ENCODE measurements at regions not wholly inside any gene's neighbourhood (a gene's known extent, or its start where the extent isn't known, plus 50 kb on each side); places are given as distances from the start of the nearest gene placed in this dataset.

- Histone ChIP-seq H3K9ac (ENCODE audit: low read length in 3 of 3) (no peak overlapping the region), H3K27ac (ENCODE audit: low read depth in 2 of 2, low read length in 2 of 2) (no peak overlapping the region), H3K9me3 (ENCODE audit: control insufficient read depth in 2 of 3, insufficient read depth in 1 of 3, low read length in 3 of 3) (no peaks in the 10 kb centered on the region), H3K4me1 (ENCODE audit: control insufficient read depth in 2 of 3, insufficient read depth in 2 of 3, low read depth in 1 of 3, low read length in 3 of 3) (no peaks in the 10 kb centered on the region), H3K27me3 (ENCODE audit: control insufficient read depth, insufficient read depth, low read length) (no peaks in the 10 kb centered on the region), H3K36me3 (ENCODE audit: control insufficient read depth in 2 of 3, insufficient read depth in 3 of 3, low read length in 3 of 3) (no peaks in the 10 kb centered on the region), H3K4me3 (ENCODE audit: low read length in 3 of 3) (no peak overlapping the region)
- FAIRE-seq, result no peak
- intact Hi-C loops (cut with DNase I), result no loop called here
- TF ChIP-seq, protein P1, sequence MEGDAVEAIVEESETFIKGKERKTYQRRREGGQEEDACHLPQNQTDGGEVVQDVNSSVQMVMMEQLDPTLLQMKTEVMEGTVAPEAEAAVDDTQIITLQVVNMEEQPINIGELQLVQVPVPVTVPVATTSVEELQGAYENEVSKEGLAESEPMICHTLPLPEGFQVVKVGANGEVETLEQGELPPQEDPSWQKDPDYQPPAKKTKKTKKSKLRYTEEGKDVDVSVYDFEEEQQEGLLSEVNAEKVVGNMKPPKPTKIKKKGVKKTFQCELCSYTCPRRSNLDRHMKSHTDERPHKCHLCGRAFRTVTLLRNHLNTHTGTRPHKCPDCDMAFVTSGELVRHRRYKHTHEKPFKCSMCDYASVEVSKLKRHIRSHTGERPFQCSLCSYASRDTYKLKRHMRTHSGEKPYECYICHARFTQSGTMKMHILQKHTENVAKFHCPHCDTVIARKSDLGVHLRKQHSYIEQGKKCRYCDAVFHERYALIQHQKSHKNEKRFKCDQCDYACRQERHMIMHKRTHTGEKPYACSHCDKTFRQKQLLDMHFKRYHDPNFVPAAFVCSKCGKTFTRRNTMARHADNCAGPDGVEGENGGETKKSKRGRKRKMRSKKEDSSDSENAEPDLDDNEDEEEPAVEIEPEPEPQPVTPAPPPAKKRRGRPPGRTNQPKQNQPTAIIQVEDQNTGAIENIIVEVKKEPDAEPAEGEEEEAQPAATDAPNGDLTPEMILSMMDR (IDR thresholded peaks at IDR 0.05; ENCODE audit: borderline replicate concordance, extremely low read depth, insufficient read depth), result no peak
- DNase-seq, result no peak
These were observed 81.3 kb upstream of the PTPN3 start for GRCh38 chr9:109579191-109579948.

- no peaks in the 10 kb centered on the region for H3K36me3 ChIP-seq (ENCODE audit: control insufficient read depth in 2 of 3, insufficient read depth in 3 of 3, low read length in 3 of 3)
- H3K4me3 ChIP-seq (ENCODE audit: low read length in 3 of 3), result no peak overlapping the region
- TF ChIP-seq, protein P1 (IDR thresholded peaks at IDR 0.05; ENCODE audit: borderline replicate concordance, extremely low read depth, insufficient read depth), result no peak
- no peaks in the 10 kb centered on the region for H3K27me3 ChIP-seq (ENCODE audit: control insufficient read depth, insufficient read depth, low read length)
- H3K27ac ChIP-seq (ENCODE audit: low read depth in 2 of 2, low read length in 2 of 2), result no peak overlapping the region
- no peak overlapping the region for H3K9ac ChIP-seq (ENCODE audit: low read length in 3 of 3)
- H3K9me3 ChIP-seq (ENCODE audit: control insufficient read depth in 2 of 3, insufficient read depth in 1 of 3, low read length in 3 of 3), result no peaks in the 10 kb centered on the region
- DNase-seq (no peak), FAIRE-seq (no peak)
- no peaks in the 10 kb centered on the region for H3K4me1 ChIP-seq (ENCODE audit: control insufficient read depth in 2 of 3, insufficient read depth in 2 of 3, low read depth in 1 of 3, low read length in 3 of 3)
- intact Hi-C loops (cut with DNase I), result loop anchor here (10.0 kb wide), 1 partner anchor 52 kb away; no protein-coding TSS in a partner anchor
These were observed 84.3 kb upstream of the PTPN3 start for GRCh38 chr9:109582386-109582785.

DNA sequence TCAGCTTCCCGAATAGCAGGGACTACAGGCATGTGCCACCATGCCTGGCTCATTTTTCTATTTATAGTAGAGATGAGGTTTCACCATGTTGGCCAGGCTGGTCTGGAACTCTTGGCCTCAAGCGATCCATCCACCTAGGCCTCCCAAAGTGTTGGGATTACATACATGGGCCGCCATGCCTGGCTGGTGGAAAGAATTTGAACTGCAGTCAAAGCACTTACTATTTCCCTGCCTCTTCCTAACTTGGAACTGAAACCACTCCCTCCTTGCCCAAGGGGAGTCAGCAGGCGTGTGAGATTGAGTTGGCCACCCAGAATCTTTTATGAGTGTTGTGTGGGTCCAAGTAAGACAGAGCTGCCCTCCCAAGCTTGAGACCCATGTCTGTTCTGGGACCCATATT is 86.1 kb upstream of the PTPN3 start:
- no peaks in the 10 kb centered on the region for H3K27me3 ChIP-seq (ENCODE audit: control insufficient read depth, insufficient read depth, low read length)
- TF ChIP-seq, protein P1 (IDR thresholded peaks at IDR 0.05; ENCODE audit: borderline replicate concordance, extremely low read depth, insufficient read depth), result no peak
- no peak for DNase-seq
- intact Hi-C loops (cut with DNase I), result loop anchor here (10.0 kb wide), 1 partner anchor 51 kb away; no protein-coding TSS in a partner anchor
- no peaks in the 10 kb centered on the region for H3K9me3 ChIP-seq (ENCODE audit: control insufficient read depth in 2 of 3, insufficient read depth in 1 of 3, low read length in 3 of 3)
- H3K4me1 ChIP-seq (ENCODE audit: control insufficient read depth in 2 of 3, insufficient read depth in 2 of 3, low read depth in 1 of 3, low read length in 3 of 3), result no peaks in the 10 kb centered on the region
- H3K36me3 ChIP-seq (ENCODE audit: control insufficient read depth in 2 of 3, insufficient read depth in 3 of 3, low read length in 3 of 3), result no peaks in the 10 kb centered on the region
- no peak for FAIRE-seq
- H3K9ac ChIP-seq (ENCODE audit: low read length in 3 of 3), result no peak overlapping the region
- H3K27ac ChIP-seq (ENCODE audit: low read depth in 2 of 2, low read length in 2 of 2), result no peak overlapping the region
- no peak overlapping the region for H3K4me3 ChIP-seq (ENCODE audit: low read length in 3 of 3)

All from kidney (tissue), 13 donors.